Uterus (tissue), 3 donors: ENCODE measurements at regions not wholly inside any gene's neighbourhood (a gene's known extent, or its start where the extent isn't known, plus 50 kb on each side); places are given as distances from the start of the nearest gene placed in this dataset.

ENCODE experiments used
- DNase-seq, 2 donors: peaks; one replicate each; pipeline ENCODE4 v3.0.0-alpha.2; 2019 to 2020
- H3K27ac ChIP-seq, 2 donors: fragments of 200-600 bp; sonication (generic); 1 replicate in 1 of 2; 2 replicates in 1 of 2; pipeline ENCODE4 v1.5.1; 2016 to 2018
- H3K27me3 ChIP-seq, 2 donors: fragments of 200-600 bp; sonication (generic); one replicate each; pipeline ENCODE4 v1.5.1; 2018 to 2019; ENCODE audit warnings: control low read depth in 1 of 2
- H3K36me3 ChIP-seq, 2 donors: fragments of 200-600 bp; sonication (generic); one replicate each; pipeline ENCODE4 v1.5.1; 2019; ENCODE audit warnings: control low read depth in 1 of 2
- H3K4me1 ChIP-seq, 2 donors: fragments of 200-600 bp; sonication (generic); one replicate each; pipeline ENCODE4 v1.5.1; 2018 to 2019; ENCODE audit warnings: control low read depth in 1 of 2
- H3K4me3 ChIP-seq, 2 donors: fragments of 200-600 bp; sonication (generic); 1 replicate in 1 of 2; 2 replicates in 1 of 2; pipeline ENCODE4 v1.5.1; 2018 to 2019; ENCODE audit warnings: mild to moderate bottlenecking in 1 of 2
- H3K9me3 ChIP-seq, 2 donors: fragments of 200-600 bp; sonication (generic); one replicate each; pipeline ENCODE4 v1.5.1; 2019; ENCODE audit warnings: control low read depth in 1 of 2
- CTCF ChIP-seq, 4 experiments: fragments of 200-600 bp in 2 of 4; fragments of 450-650 bp in 2 of 4; sonication (generic) in 2 of 4; IDR thresholded peaks; one replicate each; pipeline ENCODE4 v1.5.1; 2016 to 2019; ENCODE audit warnings: antibody characterized with exemption in 4 of 4, mild to moderate bottlenecking in 2 of 4, moderate library complexity in 1 of 4
- POLR2A ChIP-seq, 2 donors: fragments of 450-650 bp; IDR thresholded peaks; one replicate each; pipeline ENCODE4 v1.6.1; 2016; ENCODE audit warnings: antibody characterized with exemption in 2 of 2, mild to moderate bottlenecking in 1 of 2, moderate library complexity in 1 of 2
- intact Hi-C: fragments of 100-400 bp; cut with DNase I; formaldehyde crosslinking; loops from one replicate; pipeline ENCODE4 v1.15.1; 2023; ENCODE audit warnings: low total_unique reads
- donor health status: DM: yes; HTN: yes; CAD: no.

- Histone ChIP-seq H3K4me3 (no peak overlapping the region), H3K36me3 (no peaks in the 10 kb centered on the region), H3K27me3 (no peaks in the 10 kb centered on the region), H3K9me3 (no peaks in the 10 kb centered on the region), H3K27ac (no peak overlapping the region), H3K4me1 (no peaks in the 10 kb centered on the region)
- intact Hi-C loops: no loop called here
- no peak for TF ChIP-seq POLR2A (IDR thresholded peaks at IDR 0.05)
- no peak for TF ChIP-seq CTCF (IDR thresholded peaks at IDR 0.05)
- DNase-seq: no peak
These were observed 70.6 kb upstream of the TOX3 start for GRCh38 chr16:52617591-52617990.

- Histone ChIP-seq H3K36me3 (no peaks in the 10 kb centered on the region), H3K27me3 (no peaks in the 10 kb centered on the region), H3K27ac (no peak overlapping the region), H3K4me1 (no peaks in the 10 kb centered on the region), H3K4me3 (no peak overlapping the region), H3K9me3 (no peaks in the 10 kb centered on the region)
- TF ChIP-seq CTCF (IDR thresholded peaks at IDR 0.05): no peak
- TF ChIP-seq POLR2A (IDR thresholded peaks at IDR 0.05): no peak
- no peak for DNase-seq
- intact Hi-C loops: no loop called here
These were observed 66.6 kb upstream of the TOX3 start for GRCh38 chr16:52613508-52613907.

DNA sequence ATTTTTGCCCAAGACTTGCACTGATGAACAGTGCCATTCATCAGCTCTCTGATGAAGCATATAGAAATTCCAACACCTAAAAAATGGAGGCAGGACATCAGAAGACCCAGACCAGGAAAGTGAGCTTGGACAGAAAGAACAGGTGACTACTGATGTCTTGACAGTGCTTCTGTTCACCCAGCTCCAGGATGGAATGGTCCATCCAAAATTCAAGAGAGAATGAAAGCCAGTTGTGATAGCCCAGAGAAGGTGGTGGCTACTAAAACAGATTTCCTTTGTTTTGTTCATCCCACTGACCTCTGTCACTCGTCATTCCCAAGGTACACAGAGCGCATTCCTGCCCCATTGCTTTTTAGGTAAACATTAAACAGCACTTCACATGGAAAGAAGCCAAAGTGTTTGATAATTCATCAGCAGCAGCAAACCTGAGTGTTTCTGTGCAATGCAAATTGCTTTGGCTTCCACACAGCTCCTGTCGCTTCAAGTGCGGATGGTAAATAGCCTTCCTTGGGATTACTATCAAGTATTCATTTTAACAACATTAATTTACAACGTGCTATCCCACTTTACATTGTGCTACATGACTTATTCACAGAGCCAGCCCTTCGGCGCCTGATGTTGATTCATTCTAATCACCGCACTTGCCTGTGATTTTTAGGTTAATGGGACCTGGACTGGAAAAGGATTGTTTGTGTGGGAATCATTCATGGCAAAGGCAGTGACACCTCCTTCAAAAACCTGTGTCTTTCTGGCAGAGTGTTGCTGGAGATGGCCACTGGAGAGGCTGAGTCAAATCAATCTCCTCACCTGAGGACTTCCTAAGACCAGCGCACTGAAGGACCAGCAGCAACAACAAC lies 65.1 kb upstream of the TOX3 start:
- H3K27me3 ChIP-seq: no peaks in the 10 kb centered on the region
- no peak overlapping the region for H3K4me3 ChIP-seq
- no peaks in the 10 kb centered on the region for H3K36me3 ChIP-seq
- DNase-seq: no peak
- intact Hi-C loops: no loop called here
- TF ChIP-seq POLR2A (IDR thresholded peaks at IDR 0.05) (no peak), CTCF (IDR thresholded peaks at IDR 0.05) (no peak)
- H3K9me3 ChIP-seq: no peaks in the 10 kb centered on the region
- no peak overlapping the region for H3K27ac ChIP-seq
- H3K4me1 ChIP-seq: no peaks in the 10 kb centered on the region

- TF ChIP-seq POLR2A (IDR thresholded peaks at IDR 0.05): no peak
- no peak for TF ChIP-seq CTCF (IDR thresholded peaks at IDR 0.05)
- H3K4me1 ChIP-seq: no peaks in the 10 kb centered on the region
- H3K4me3 ChIP-seq: no peak overlapping the region
- no peak overlapping the region for H3K27ac ChIP-seq
- no peak for DNase-seq
- H3K9me3 ChIP-seq: no peaks in the 10 kb centered on the region
- H3K27me3 ChIP-seq: no peaks in the 10 kb centered on the region
- H3K36me3 ChIP-seq: no peaks in the 10 kb centered on the region
- intact Hi-C loops: no loop called here
These were observed 56.1 kb upstream of the TOX3 start for GRCh38 chr16:52603015-52603414.

DNA sequence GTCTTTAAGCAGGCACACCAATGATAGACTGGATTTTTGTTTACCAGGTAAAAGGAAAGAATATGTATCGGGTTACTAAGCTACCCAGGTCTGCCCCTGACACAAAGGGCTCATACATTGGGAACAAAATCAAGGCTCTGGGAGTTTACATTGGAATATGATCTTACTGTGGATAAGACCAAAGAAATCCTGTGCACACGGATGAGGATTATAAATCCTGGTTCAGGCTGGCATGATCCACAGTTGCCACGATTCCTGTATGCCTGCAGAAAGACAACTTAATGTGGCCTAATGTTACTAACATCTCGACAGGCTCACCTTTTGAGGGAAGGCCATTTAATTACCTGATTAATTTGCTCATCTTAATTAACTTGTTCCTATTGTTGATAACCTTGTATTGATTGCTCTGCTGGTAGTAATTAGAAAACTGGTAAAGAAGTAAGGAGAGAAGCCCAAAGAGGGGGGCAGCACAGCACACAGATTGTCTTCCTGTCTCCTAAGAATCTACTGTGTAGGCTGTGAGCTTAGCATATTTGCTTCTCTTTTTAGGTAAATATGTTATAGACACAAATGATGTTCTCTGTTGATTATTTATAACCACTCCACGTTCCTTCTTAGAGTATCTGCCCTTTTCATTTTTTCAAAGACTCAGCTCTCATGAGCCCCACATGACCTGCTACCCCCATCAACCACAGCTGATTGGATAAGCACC lies 51.0 kb upstream of the TOX3 start:
- TF ChIP-seq POLR2A (IDR thresholded peaks at IDR 0.05) (no peak), CTCF (IDR thresholded peaks at IDR 0.05) (no peak)
- H3K4me3 ChIP-seq: no peak overlapping the region
- no peaks in the 10 kb centered on the region for H3K9me3 ChIP-seq
- H3K27me3 ChIP-seq: no peaks in the 10 kb centered on the region
- H3K4me1 ChIP-seq: no peaks in the 10 kb centered on the region
- no peaks in the 10 kb centered on the region for H3K36me3 ChIP-seq
- intact Hi-C loops: no loop called here
- no peak for DNase-seq
- H3K27ac ChIP-seq: no peak overlapping the region
